PC-3 (cell line): ENCODE measurements at regions not wholly inside any gene's neighbourhood (a gene's known extent, or its start where the extent isn't known, plus 50 kb on each side); places are given as distances from the start of the nearest gene placed in this dataset.

Source experiments
- ATAC-seq: fragments of 200-7000 bp; cut with Tn5 transposase; 2 replicates; pipeline ENCODE4 v1.9.1; 2020; ENCODE audit warnings: mild to moderate bottlenecking, moderate library complexity
- BruUV-seq: library from RNA; stranded (reverse); fragments of 400-500 nt; replicated peaks from 2 replicates; lab custom pipeline; 2021; lab: Mats Ljungman, UMichigan
- CTCF ChIA-PET: fragments of 300-600 bp; sonication (Branson Sonifier 250); formaldehyde crosslinking; loops from one replicate; lab custom pipeline; 2022; ENCODE audit warnings: antibody characterized with exemption; lab: Charles Lee
- POLR2A ChIA-PET: fragments of 300-600 bp; sonication (Branson Sonifier 250); formaldehyde crosslinking; loops from one replicate; lab custom pipeline; 2022; ENCODE audit warnings: antibody characterized with exemption; ENCODE audit not compliant: unreplicated experiment; lab: Charles Lee
- DNase-seq: peaks from one replicate; pipeline ENCODE4 v3.0.0-alpha.2; 2015
- H2AFZ ChIP-seq: fragments of 300-600 bp; sonication (generic); 2 replicates; pipeline ENCODE4 v1.6.0; 2016; ENCODE audit warnings: antibody characterized with exemption, low read length
- H3F3A ChIP-seq: fragments of 300-600 bp; sonication (generic); one replicate; pipeline ENCODE4 v1.6.0; 2017; ENCODE audit warnings: antibody characterized with exemption, low read length, control low read depth, mild to moderate bottlenecking; ENCODE audit not compliant: unreplicated experiment
- H3K27ac ChIP-seq: fragments of 300-600 bp; sonication (generic); 2 replicates; pipeline ENCODE4 v1.5.1; 2016; ENCODE audit warnings: mild to moderate bottlenecking, low read length
- H3K27me3 ChIP-seq: fragments of 300-600 bp; sonication (generic); 2 replicates; pipeline ENCODE4 v1.6.1; 2016; ENCODE audit warnings: low read length, mixed read lengths
- H3K36me3 ChIP-seq: fragments of 300-600 bp; sonication (generic); 2 replicates; pipeline ENCODE4 v1.6.1; 2016; ENCODE audit warnings: low read depth, mixed run types, low read length, mixed read lengths
- H3K4me1 ChIP-seq: fragments of 300-600 bp; sonication (generic); 2 replicates; pipeline ENCODE4 v1.5.1; 2016; ENCODE audit warnings: low read length; ENCODE audit not compliant: insufficient read depth
- H3K4me2 ChIP-seq: fragments of 300-600 bp; sonication (generic); 2 replicates; pipeline ENCODE4 v1.6.0; 2016; ENCODE audit warnings: low read length
- H3K4me3 ChIP-seq: fragments of 300-600 bp; sonication (generic); 2 replicates; pipeline ENCODE4 v1.5.1; 2016; ENCODE audit warnings: mild to moderate bottlenecking, low read length, mixed read lengths
- H3K79me2 ChIP-seq: fragments of 300-600 bp; sonication (generic); 2 replicates; pipeline ENCODE4 v1.6.1; 2017; ENCODE audit warnings: low read length, mixed read lengths
- H3K9ac ChIP-seq: fragments of 300-600 bp; sonication (generic); 2 replicates; pipeline ENCODE4 v1.6.0; 2016; ENCODE audit warnings: mild to moderate bottlenecking, low read length
- H3K9me2 ChIP-seq: fragments of 300-600 bp; sonication (generic); replicated peaks from 2 replicates; pipeline ENCODE4 v1.6.1; 2016; ENCODE audit warnings: mixed run types, low read length, mixed read lengths
- H3K9me3 ChIP-seq: fragments of 300-600 bp; sonication (generic); 2 replicates; pipeline ENCODE4 v1.6.1; 2016; ENCODE audit warnings: low read length, mixed read lengths
- H4K20me1 ChIP-seq: fragments of 300-600 bp; sonication (generic); 2 replicates; pipeline ENCODE4 v1.6.1; 2016; ENCODE audit warnings: low read length, mixed read lengths
- EZH2 ChIP-seq: fragments of 300-600 bp; sonication (generic); IDR thresholded peaks from one replicate; pipeline ENCODE4 v1.6.1; 2017; ENCODE audit warnings: antibody characterized with exemption, mild to moderate bottlenecking, low read length; ENCODE audit not compliant: unreplicated experiment
- EZH2phosphoT487 ChIP-seq: fragments of 300-600 bp; sonication (generic); IDR thresholded peaks from 2 replicates; pipeline ENCODE4 v1.6.1; 2018; ENCODE audit warnings: mild to moderate bottlenecking, antibody characterized with exemption, low read length, borderline replicate concordance
- intact Hi-C: fragments of 100-400 bp; cut with micrococcal nuclease; formaldehyde crosslinking; loops from 2 replicates; pipeline ENCODE4 v1.9.0; 2023
- TF ChIP-seq, protein P1 (sequence below): fragments of 300-600 bp; sonication (generic); conservative IDR thresholded peaks from 2 replicates; pipeline ENCODE4 v1.5.1; 2017; ENCODE audit warnings: antibody characterized with exemption, low read depth, mild to moderate bottlenecking, low read length

DNA sequence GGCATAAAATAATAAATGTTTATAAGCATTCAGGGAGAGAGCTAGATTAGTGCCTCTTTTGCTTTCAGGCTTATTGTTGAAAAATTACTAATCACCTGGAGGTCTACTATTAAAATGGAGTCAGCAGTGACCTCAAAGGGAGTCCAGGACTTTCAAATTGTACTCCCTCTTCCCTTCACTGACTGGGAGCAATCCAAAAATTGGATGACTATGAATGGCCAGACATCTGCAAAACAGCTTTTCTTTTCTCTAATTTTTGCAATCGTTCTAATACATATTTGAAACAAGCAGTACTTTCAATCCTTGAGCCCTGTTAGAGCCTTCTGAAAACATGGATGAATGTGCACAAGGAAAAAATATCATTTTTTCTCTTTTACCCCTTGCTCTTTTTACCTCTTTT, 461.8 kb downstream of the TMEM232 start:
- no peak overlapping the region for H3K27ac ChIP-seq
- H3K79me2 ChIP-seq = no peaks in the 10 kb centered on the region
- H3K9ac ChIP-seq = no peak overlapping the region
- intact Hi-C loops = no loop called here
- H3F3A ChIP-seq = no peaks in the 10 kb centered on the region
- POLR2A ChIA-PET = no interaction called here
- no peaks in the 10 kb centered on the region for H3K36me3 ChIP-seq
- H3K27me3 ChIP-seq = no peaks in the 10 kb centered on the region
- H2AFZ ChIP-seq = no peak overlapping the region
- H3K4me3 ChIP-seq = no peak overlapping the region
- H3K9me2 ChIP-seq = no peaks in the 10 kb centered on the region
- H3K4me1 ChIP-seq = no peaks in the 10 kb centered on the region
- no TSS peak for BruUV-seq
- TF ChIP-seq, protein P1, sequence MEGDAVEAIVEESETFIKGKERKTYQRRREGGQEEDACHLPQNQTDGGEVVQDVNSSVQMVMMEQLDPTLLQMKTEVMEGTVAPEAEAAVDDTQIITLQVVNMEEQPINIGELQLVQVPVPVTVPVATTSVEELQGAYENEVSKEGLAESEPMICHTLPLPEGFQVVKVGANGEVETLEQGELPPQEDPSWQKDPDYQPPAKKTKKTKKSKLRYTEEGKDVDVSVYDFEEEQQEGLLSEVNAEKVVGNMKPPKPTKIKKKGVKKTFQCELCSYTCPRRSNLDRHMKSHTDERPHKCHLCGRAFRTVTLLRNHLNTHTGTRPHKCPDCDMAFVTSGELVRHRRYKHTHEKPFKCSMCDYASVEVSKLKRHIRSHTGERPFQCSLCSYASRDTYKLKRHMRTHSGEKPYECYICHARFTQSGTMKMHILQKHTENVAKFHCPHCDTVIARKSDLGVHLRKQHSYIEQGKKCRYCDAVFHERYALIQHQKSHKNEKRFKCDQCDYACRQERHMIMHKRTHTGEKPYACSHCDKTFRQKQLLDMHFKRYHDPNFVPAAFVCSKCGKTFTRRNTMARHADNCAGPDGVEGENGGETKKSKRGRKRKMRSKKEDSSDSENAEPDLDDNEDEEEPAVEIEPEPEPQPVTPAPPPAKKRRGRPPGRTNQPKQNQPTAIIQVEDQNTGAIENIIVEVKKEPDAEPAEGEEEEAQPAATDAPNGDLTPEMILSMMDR = no peak
- TF ChIP-seq EZH2 (no peak), EZH2phosphoT487 (no peak)
- no peak for ATAC-seq
- CTCF ChIA-PET = no interaction called here
- no peaks in the 10 kb centered on the region for H3K9me3 ChIP-seq
- no peak for DNase-seq
- H4K20me1 ChIP-seq = no peaks in the 10 kb centered on the region
- H3K4me2 ChIP-seq = no peak overlapping the region

- DNase-seq = no peak
- Histone ChIP-seq H3K4me2 (no peak overlapping the region), H3K9me3 (no peaks in the 10 kb centered on the region), H2AFZ (no peak overlapping the region), H3K27ac (no peak overlapping the region), H4K20me1 (no peaks in the 10 kb centered on the region), H3K4me3 (no peak overlapping the region), H3K36me3 (no peaks in the 10 kb centered on the region), H3F3A (no peaks in the 10 kb centered on the region), H3K9ac (no peak overlapping the region), H3K79me2 (no peaks in the 10 kb centered on the region), H3K27me3 (no peaks in the 10 kb centered on the region), H3K4me1 (no peaks in the 10 kb centered on the region), H3K9me2 (no peaks in the 10 kb centered on the region)
- ChIA-PET CTCF (no interaction called here), POLR2A (no interaction called here)
- intact Hi-C loops = no loop called here
- BruUV-seq = no TSS peak
- TF ChIP-seq EZH2phosphoT487 = no peak
- TF ChIP-seq, protein P1 = no peak
- no peak for TF ChIP-seq EZH2
- no peak for ATAC-seq
These were observed 461.3 kb downstream of the TMEM232 start for GRCh38 chr5:110265162-110265561.

GRCh38 chr5:110267714-110268113, 458.8 kb downstream of the TMEM232 start:
- no peak for ATAC-seq
- BruUV-seq = no TSS peak
- POLR2A ChIA-PET = no interaction called here

More at GRCh38 chr5:110267714-110268113, 458.8 kb downstream of the TMEM232 start:
- Histone ChIP-seq H2AFZ (no peak overlapping the region), H3K9me3 (no peaks in the 10 kb centered on the region), H3K4me2 (no peak overlapping the region), H3K4me3 (no peak overlapping the region), H3K27ac (no peak overlapping the region), H3K9ac (no peak overlapping the region), H4K20me1 (no peaks in the 10 kb centered on the region), H3K4me1 (no peaks in the 10 kb centered on the region), H3K9me2 (no peaks in the 10 kb centered on the region), H3F3A (no peaks in the 10 kb centered on the region), H3K27me3 (no peaks in the 10 kb centered on the region), H3K79me2 (no peaks in the 10 kb centered on the region), H3K36me3 (no peaks in the 10 kb centered on the region)
- DNase-seq = no peak
- TF ChIP-seq, protein P1 = peak; percentile 8; the same call in 1 of the 2 replicates
- no peak for TF ChIP-seq EZH2phosphoT487
- intact Hi-C loops = no loop called here
- CTCF ChIA-PET = no interaction called here
